GM12875 (cell line): ENCODE measurements at regions not wholly inside any gene's neighbourhood (a gene's known extent, or its start where the extent isn't known, plus 50 kb on each side); places are given as distances from the start of the nearest gene placed in this dataset.

Experiments
- H3K4me3 ChIP-seq: one replicate; pipeline ENCODE4 v1.5.1; 2011; ENCODE audit warnings: low read depth, low read length, control low read depth
- TF ChIP-seq, protein P1 (sequence below): IDR thresholded peaks from 2 replicates; pipeline ENCODE4 v1.5.1; 2011; ENCODE audit warnings: low read depth, mild to moderate bottlenecking, control low read depth, inconsistent platforms, low read length, moderate library complexity, borderline replicate concordance; ENCODE audit not compliant: insufficient read depth

DNA sequence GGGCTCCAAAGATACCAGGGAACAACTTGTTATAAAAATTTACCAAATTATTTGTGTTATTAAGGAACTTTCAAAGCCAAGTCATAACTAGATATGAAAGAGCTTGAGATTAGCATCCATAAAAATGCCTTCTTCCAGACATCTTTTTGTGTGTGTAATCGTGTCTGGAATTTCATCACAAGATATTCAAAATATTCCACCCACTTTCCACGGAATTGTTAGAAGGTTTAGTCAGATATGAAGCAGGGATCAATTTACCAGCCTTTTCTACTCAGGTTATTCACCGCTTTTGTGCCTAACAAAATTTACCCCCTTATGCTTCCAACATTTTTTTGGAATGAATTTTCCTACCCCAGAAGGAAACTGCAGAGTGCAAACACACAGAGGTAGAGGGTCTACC lies 130.2 kb upstream of the ACVR2A start:
- no peak overlapping the region for H3K4me3 ChIP-seq
- TF ChIP-seq, protein P1, sequence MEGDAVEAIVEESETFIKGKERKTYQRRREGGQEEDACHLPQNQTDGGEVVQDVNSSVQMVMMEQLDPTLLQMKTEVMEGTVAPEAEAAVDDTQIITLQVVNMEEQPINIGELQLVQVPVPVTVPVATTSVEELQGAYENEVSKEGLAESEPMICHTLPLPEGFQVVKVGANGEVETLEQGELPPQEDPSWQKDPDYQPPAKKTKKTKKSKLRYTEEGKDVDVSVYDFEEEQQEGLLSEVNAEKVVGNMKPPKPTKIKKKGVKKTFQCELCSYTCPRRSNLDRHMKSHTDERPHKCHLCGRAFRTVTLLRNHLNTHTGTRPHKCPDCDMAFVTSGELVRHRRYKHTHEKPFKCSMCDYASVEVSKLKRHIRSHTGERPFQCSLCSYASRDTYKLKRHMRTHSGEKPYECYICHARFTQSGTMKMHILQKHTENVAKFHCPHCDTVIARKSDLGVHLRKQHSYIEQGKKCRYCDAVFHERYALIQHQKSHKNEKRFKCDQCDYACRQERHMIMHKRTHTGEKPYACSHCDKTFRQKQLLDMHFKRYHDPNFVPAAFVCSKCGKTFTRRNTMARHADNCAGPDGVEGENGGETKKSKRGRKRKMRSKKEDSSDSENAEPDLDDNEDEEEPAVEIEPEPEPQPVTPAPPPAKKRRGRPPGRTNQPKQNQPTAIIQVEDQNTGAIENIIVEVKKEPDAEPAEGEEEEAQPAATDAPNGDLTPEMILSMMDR: no peak

DNA sequence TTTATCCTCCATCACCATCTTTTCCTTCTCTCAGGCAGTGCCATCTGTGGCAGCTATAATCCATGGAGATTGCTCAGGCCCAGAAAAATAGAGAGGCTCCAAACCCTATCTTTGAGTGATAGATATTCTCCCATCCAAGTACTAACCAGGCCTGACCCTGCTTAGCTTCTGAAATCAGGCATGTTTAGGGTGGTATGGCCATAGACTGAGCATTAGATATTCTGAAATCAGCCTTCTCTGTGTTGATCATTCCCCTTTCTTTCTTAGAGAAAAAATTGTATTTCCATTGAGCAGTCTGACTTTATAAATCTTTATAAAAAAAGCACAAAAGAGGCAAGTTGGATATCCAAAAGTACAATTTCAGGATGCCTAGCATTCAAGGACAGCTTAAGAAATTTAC lies 131.5 kb upstream of the ACVR2A start:
- TF ChIP-seq, protein P1: no peak
- no peak overlapping the region for H3K4me3 ChIP-seq

DNA sequence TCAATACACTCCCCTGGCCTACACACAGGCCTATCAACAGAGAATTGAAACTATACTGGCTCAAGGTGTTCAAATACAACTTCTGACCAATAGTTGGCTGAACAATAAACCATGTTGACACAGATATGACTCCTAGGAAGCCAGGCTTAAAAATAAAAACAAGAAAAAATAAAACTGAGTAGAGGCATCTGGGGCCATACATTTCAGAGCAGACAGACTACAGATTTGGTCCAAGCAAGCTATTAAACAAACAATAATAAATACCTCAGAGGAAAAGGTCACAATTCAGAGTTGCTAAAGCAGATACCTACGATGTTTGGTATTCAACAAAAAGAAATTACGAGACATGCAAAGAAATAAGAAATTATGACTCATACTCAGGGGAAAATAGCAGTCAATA lies 132.8 kb upstream of the ACVR2A start:
- H3K4me3 ChIP-seq: no peak overlapping the region
- TF ChIP-seq, protein P1: no peak

DNA sequence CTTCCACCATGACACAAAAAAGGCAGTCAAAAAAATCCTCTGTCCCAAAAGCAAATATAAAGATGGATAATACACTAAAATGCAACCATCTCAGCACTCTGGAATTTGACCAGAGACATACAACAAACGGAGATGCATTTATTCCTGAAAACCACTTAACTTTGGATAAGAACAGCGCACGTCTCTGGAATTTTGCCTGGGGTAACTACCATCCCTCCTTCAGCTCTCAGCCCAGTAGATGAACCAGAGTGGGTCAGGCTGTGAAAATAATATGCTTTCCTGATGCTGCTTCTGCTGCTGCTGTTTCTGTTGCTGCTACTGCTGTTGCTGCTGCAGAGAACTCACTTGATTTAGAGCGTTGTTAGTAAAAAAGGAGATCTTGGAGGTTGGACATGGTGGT lies 133.8 kb upstream of the ACVR2A start:
- no peak overlapping the region for H3K4me3 ChIP-seq
- TF ChIP-seq, protein P1: no peak

GRCh38 chr2:147709655-147710054 lies 135.2 kb upstream of the ACVR2A start:
- H3K4me3 ChIP-seq: no peak overlapping the region
- TF ChIP-seq, protein P1: no peak

- TF ChIP-seq, protein P1: no peak
- H3K4me3 ChIP-seq: no peak overlapping the region
Measured at GRCh38 chr2:147703171-147703570, 141.7 kb upstream of the ACVR2A start.

DNA sequence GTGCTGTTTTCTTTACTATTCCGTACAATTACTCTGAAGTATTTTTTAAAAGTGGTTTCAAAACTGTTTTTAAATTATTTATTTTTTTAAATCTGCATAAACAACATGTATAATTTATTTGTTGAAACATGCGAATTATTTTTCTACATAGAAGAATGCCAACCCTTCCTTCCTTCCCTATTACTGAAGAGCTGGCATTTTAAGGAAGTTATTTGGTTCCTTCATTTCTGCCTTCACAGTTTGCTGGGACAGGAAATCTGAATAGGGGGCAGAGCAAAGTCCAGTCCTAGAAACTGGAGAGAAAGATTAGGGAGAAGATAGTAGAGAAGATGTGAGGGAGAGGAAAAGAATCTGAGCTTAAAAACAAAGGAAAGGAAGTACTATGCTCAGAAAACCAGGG lies 146.7 kb upstream of the ACVR2A start:
- H3K4me3 ChIP-seq: no peak overlapping the region
- TF ChIP-seq, protein P1: no peak
